ENCODE measurements at regions not wholly inside any gene's neighbourhood (a gene's known extent, or its start where the extent isn't known, plus 50 kb on each side); places are given as distances from the start of the nearest gene placed in this dataset.
A peak's percentile ranks its signal among the peaks of the same experiment; 100 is the strongest.

DNA sequence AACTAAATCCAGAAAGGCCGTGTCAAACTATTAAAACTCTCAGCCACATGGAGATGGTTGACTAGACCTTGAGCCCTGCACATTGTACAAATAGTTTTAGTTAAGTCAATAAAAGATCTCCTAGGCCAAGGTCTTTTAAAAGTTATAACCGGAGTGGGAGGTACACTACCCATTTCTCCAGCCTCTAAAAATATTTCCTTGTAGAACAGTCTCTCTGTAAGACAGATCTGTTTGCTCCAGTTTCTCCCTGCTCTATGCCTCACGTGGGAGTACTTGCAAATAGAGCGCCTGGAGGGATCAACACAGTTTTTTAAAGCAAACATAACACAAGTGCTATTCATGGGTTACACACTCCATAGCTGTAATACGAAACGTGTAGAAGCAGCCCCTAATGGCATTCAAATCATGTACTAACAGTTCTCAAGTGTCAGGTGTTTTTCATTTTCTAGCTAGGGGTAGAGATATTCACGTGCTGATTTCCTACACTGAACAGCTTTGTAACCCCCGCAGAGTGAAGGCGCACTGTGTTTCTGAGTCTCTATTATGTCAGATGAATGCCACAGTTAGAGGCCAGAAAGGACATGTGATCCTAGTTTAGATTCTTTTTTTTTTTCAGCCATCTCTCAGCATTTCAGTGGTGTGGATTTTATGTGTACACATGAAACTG is 703.4 kb upstream of the GRAMD2B start (continued):
- TF ChIP-seq, protein P1, sequence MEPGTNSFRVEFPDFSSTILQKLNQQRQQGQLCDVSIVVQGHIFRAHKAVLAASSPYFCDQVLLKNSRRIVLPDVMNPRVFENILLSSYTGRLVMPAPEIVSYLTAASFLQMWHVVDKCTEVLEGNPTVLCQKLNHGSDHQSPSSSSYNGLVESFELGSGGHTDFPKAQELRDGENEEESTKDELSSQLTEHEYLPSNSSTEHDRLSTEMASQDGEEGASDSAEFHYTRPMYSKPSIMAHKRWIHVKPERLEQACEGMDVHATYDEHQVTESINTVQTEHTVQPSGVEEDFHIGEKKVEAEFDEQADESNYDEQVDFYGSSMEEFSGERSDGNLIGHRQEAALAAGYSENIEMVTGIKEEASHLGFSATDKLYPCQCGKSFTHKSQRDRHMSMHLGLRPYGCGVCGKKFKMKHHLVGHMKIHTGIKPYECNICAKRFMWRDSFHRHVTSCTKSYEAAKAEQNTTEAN (CRISPR knock-in tag; conservative IDR thresholded peaks at IDR 0.05): peak; percentile 64
- TF ChIP-seq TBX2 (CRISPR knock-in tag; IDR thresholded peaks at IDR 0.05; ENCODE audit: borderline replicate concordance): peak; percentile 30; the same call in 1 of the 2 replicates
- TF ChIP-seq ZNF780A (CRISPR knock-in tag; IDR thresholded peaks at IDR 0.05): no peak
- TF ChIP-seq PITX1 (CRISPR knock-in tag; IDR thresholded peaks at IDR 0.05): peak; percentile 65; the same call in 1 of the 2 replicates
- peak; percentile 36; the same call in 1 of the 2 replicates for TF ChIP-seq SP5 (CRISPR knock-in tag; IDR thresholded peaks at IDR 0.05; ENCODE audit: borderline replicate concordance, low read depth)
- no peak for TF ChIP-seq SNRNP70 (IDR thresholded peaks at IDR 0.05; ENCODE audit: low read depth, low read length)
- TF ChIP-seq, protein P2, sequence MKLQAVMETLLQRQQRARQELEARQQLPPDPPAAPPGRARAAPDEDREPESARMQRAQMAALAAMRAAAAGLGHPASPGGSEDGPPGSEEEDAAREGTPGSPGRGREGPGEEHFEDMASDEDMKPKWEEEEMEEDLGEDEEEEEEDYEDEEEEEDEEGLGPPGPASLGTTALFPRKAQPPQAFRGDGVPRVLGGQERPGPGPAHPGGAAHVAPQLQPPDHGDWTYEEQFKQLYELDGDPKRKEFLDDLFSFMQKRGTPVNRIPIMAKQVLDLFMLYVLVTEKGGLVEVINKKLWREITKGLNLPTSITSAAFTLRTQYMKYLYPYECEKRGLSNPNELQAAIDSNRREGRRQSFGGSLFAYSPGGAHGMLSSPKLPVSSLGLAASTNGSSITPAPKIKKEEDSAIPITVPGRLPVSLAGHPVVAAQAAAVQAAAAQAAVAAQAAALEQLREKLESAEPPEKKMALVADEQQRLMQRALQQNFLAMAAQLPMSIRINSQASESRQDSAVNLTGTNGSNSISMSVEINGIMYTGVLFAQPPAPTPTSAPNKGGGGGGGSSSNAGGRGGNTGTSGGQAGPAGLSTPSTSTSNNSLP (IDR thresholded peaks at IDR 0.05; ENCODE audit: low read depth, low read length): no peak
- peak; percentile 51 for TF ChIP-seq RARA (CRISPR knock-in tag; IDR thresholded peaks at IDR 0.05)
- no peak for TF ChIP-seq MEIS2 (CRISPR knock-in tag; IDR thresholded peaks at IDR 0.05)
- peak; percentile 71 for TF ChIP-seq ZMYM4 (CRISPR knock-in tag; IDR thresholded peaks at IDR 0.05)
- TF ChIP-seq ZNF510 (CRISPR knock-in tag; IDR thresholded peaks at IDR 0.05; ENCODE audit: low read depth): no peak
- TF ChIP-seq ZNF124 (CRISPR knock-in tag; IDR thresholded peaks at IDR 0.05): peak; percentile 70; the same call in 1 of the 2 replicates
- TF ChIP-seq STAT5B (CRISPR knock-in tag; IDR thresholded peaks at IDR 0.05): no peak
- TF ChIP-seq ZFP1 (CRISPR knock-in tag; IDR thresholded peaks at IDR 0.05): no peak
- TF ChIP-seq ZKSCAN1 (IDR thresholded peaks at IDR 0.05; ENCODE audit: low read length): no peak
- peak; percentile 93; the same call in 1 of the 2 replicates for TF ChIP-seq AHDC1 (CRISPR knock-in tag; IDR thresholded peaks at IDR 0.05; ENCODE audit: borderline replicate concordance)
- no peak for TF ChIP-seq ZNF143 (CRISPR knock-in tag; IDR thresholded peaks at IDR 0.05)
- TF ChIP-seq ZNF598 (CRISPR knock-in tag; IDR thresholded peaks at IDR 0.05; ENCODE audit: borderline replicate concordance): no peak
- TF ChIP-seq BRCA1 (CRISPR knock-in tag; IDR thresholded peaks at IDR 0.05): peak; percentile 70; the same call in 1 of the 2 replicates
- TF ChIP-seq MLXIP (CRISPR knock-in tag; IDR thresholded peaks at IDR 0.05; ENCODE audit: borderline replicate concordance): 0 out of 2 replicates have a peak, but pooled peaks have one; percentile 39

Data from HepG2 (cell line).